CD8-positive, alpha-beta memory T cell (primary cell): ENCODE measurements at regions not wholly inside any gene's neighbourhood (a gene's known extent, or its start where the extent isn't known, plus 50 kb on each side); places are given as distances from the start of the nearest gene placed in this dataset.

ENCODE experiments used
- CTCF ChIA-PET: fragments of 350-600 bp; sonication (Branson Sonifier 250); formaldehyde crosslinking; loops from one replicate; lab custom pipeline; 2021; ENCODE audit warnings: antibody characterized with exemption; lab: Charles Lee
- POLR2A ChIA-PET: fragments of 350-600 bp; sonication (Branson Sonifier 250); formaldehyde crosslinking; loops from one replicate; lab custom pipeline; 2021; ENCODE audit warnings: antibody characterized with exemption; lab: Charles Lee
- DNase-seq, 5 donors: peaks; one replicate each; pipeline versions ENCODE4 v3.0.0 to v3.0.0-alpha.2; 2020 to 2022; ENCODE audit warnings: mixed read lengths in 1 of 5
- H3K27ac ChIP-seq: one replicate; pipeline ENCODE4 v1.7.0; 2013; ENCODE audit warnings: low read depth, mild to moderate bottlenecking, low read length, moderate library complexity
- H3K27me3 ChIP-seq: 2 replicates; pipeline ENCODE4 v1.7.0; 2013; ENCODE audit warnings: low read length, mild to moderate bottlenecking; ENCODE audit not compliant: insufficient read depth, poor library complexity, severe bottlenecking
- H3K36me3 ChIP-seq: 2 replicates; pipeline ENCODE4 v1.7.0; 2013; ENCODE audit warnings: mild to moderate bottlenecking, low read length, moderate library complexity; ENCODE audit not compliant: insufficient read depth
- H3K4me1 ChIP-seq: 2 replicates; pipeline ENCODE4 v1.7.0; 2013; ENCODE audit warnings: mild to moderate bottlenecking, low read length, moderate library complexity; ENCODE audit not compliant: insufficient read depth
- H3K4me3 ChIP-seq: 2 replicates; pipeline ENCODE4 v1.7.0; 2013; ENCODE audit warnings: mild to moderate bottlenecking, low read length
- H3K9me3 ChIP-seq: 2 replicates; pipeline ENCODE4 v1.7.0; 2013; ENCODE audit warnings: mild to moderate bottlenecking, low read length
- H3K27ac Mint-ChIP-seq, 8 donors: one replicate each; pipeline ENCODE4 v1.8.0; 2020 to 2021; ENCODE audit warnings: mixed read lengths in 8 of 8, mild to moderate bottlenecking in 6 of 8, inconsistent platforms in 3 of 8, moderate library complexity in 3 of 8
- H3K27me3 Mint-ChIP-seq, 2 donors: one replicate each; pipeline ENCODE4 v1.8.0; 2020 to 2021; ENCODE audit warnings: mixed read lengths in 2 of 2, mild to moderate bottlenecking in 1 of 2, moderate library complexity in 1 of 2
- H3K36me3 Mint-ChIP-seq, 3 donors: one replicate each; pipeline ENCODE4 v1.8.0; 2020 to 2021; ENCODE audit warnings: mixed read lengths in 3 of 3, inconsistent platforms in 1 of 3, mild to moderate bottlenecking in 1 of 3
- H3K4me1 Mint-ChIP-seq, 3 donors: one replicate each; pipeline ENCODE4 v1.8.0; 2020 to 2021; ENCODE audit warnings: mixed read lengths in 3 of 3, inconsistent platforms in 1 of 3, mild to moderate bottlenecking in 1 of 3
- H3K4me3 Mint-ChIP-seq, 7 donors: one replicate each; pipeline ENCODE4 v1.8.0; 2020 to 2021; ENCODE audit warnings: mixed read lengths in 7 of 7, mild to moderate bottlenecking in 6 of 7, moderate library complexity in 4 of 7, inconsistent platforms in 2 of 7
- H3K9me3 Mint-ChIP-seq, 5 donors: one replicate each; pipeline ENCODE4 v1.8.0; 2020 to 2022; ENCODE audit warnings: mixed read lengths in 5 of 5, mild to moderate bottlenecking in 3 of 5, moderate library complexity in 2 of 5, inconsistent platforms in 1 of 5

DNA sequence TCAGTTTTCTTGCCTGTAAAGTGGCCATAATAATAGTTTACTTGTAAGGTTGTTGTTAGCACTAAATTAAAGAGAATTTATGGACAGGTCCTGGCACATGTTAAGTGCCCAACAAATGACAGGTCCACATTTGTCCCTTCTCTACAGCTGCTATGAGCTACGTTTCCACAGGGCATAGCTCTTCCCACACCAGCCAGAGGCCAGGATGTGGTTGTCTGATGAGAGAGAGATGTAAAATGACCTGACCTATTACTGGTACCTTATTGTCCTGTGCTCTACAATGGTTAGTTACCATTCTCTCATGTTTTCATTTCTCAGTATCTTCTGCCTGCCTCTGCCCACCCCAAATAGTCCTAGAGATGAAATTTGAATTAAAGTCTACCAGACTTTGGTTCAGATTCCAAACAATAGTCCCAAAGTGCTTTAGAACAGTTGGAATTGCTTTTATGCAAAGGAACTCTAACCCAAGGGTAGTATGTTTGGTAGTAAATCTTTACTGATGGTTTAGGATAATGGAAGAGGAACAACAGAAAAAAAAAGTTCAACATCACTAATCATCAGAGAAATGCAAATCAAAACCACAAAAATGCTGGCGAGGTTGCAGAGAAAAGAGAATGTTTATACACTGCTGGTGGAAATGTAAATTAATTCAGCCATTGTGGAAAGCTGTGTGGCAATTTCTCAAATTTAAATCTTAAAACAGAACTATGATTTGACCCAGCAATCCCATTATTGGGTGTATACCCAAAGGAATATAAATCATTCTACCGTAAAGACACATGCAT lies 57.1 kb upstream of the ANKFN1 start:
- peaks cover 0 to 2% of the 10 kb centered on the region in 2 donors for H3K27me3 Mint-ChIP-seq
- Histone ChIP-seq H3K9me3 (no peaks in the 10 kb centered on the region), H3K36me3 (no peaks in the 10 kb centered on the region), H3K27me3 (no peaks in the 10 kb centered on the region), H3K4me1 (no peaks in the 10 kb centered on the region), H3K27ac (no peak overlapping the region), H3K4me3 (no peak overlapping the region)
- no peak overlapping the region for H3K4me3 Mint-ChIP-seq
- no peak for DNase-seq
- POLR2A ChIA-PET: no interaction called here
- CTCF ChIA-PET: no interaction called here
- H3K27ac Mint-ChIP-seq: no peak overlapping the region
- no peaks in the 10 kb centered on the region for H3K36me3 Mint-ChIP-seq
- peaks cover 0 to 2% (median 0%) of the 10 kb centered on the region in 5 donors for H3K9me3 Mint-ChIP-seq
- no peaks in the 10 kb centered on the region for H3K4me1 Mint-ChIP-seq

- H3K4me3 Mint-ChIP-seq: no peak overlapping the region
- ChIA-PET POLR2A (no interaction called here), CTCF (no interaction called here)
- no peaks in the 10 kb centered on the region for H3K36me3 Mint-ChIP-seq
- H3K36me3 ChIP-seq: no peaks in the 10 kb centered on the region
- H3K4me1 ChIP-seq: no peaks in the 10 kb centered on the region
- H3K27me3 ChIP-seq: no peaks in the 10 kb centered on the region
- H3K4me1 Mint-ChIP-seq: no peaks in the 10 kb centered on the region
- H3K9me3 Mint-ChIP-seq: peaks cover 0 to 2% (median 0%) of the 10 kb centered on the region in 5 donors
- H3K4me3 ChIP-seq: no peak overlapping the region
- no peaks in the 10 kb centered on the region for H3K9me3 ChIP-seq
- DNase-seq: no peak
- H3K27ac Mint-ChIP-seq: no peak overlapping the region
- no peak overlapping the region for H3K27ac ChIP-seq
- peaks cover 0 to 2% of the 10 kb centered on the region in 2 donors for H3K27me3 Mint-ChIP-seq
These were observed 54.5 kb upstream of the ANKFN1 start for GRCh38 chr17:56098746-56099145.

DNA sequence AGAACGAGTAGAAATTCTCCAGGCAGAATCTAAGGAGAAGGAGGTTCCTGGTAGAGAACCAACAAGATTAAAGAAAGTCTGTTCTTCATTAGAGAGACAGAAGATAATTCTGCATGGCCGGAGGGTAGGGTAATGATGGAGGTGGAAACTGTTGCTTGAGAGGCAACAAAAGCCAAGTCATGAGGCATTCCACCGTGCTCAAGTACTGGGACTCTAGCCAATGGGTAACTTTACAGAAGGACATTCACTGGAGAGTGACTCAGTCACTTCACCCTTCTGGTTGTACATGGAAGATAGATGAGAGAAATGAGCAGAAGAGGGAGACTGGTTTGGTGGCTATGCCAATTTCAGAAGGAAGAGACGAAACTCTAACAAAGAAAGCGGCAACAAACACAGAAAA lies 53.6 kb upstream of the ANKFN1 start:
- Mint-ChIP-seq H3K27ac (peak overlapping the region in 1 of 8 donors; percentile 19), H3K4me3 (no peak overlapping the region), H3K4me1 (no peaks in the 10 kb centered on the region), H3K36me3 (no peaks in the 10 kb centered on the region), H3K9me3 (peaks cover 0 to 2% (median 0%) of the 10 kb centered on the region in 5 donors), H3K27me3 (peaks cover 0 to 2% of the 10 kb centered on the region in 2 donors)
- Histone ChIP-seq H3K27ac (no peak overlapping the region), H3K4me3 (no peak overlapping the region), H3K36me3 (no peaks in the 10 kb centered on the region), H3K27me3 (no peaks in the 10 kb centered on the region), H3K4me1 (no peaks in the 10 kb centered on the region), H3K9me3 (no peaks in the 10 kb centered on the region)
- ChIA-PET CTCF (no interaction called here), POLR2A (no interaction called here)
- no peak for DNase-seq
